Keratinocyte (primary cell): ENCODE measurements at regions not wholly inside any gene's neighbourhood (a gene's known extent, or its start where the extent isn't known, plus 50 kb on each side); places are given as distances from the start of the nearest gene placed in this dataset.

ENCODE experiments used
- CTCF ChIP-seq, 3 experiments: IDR thresholded peaks in 1 of 3; conservative IDR thresholded peaks in 1 of 3; optimal IDR thresholded peaks in 1 of 3; 2 replicates in 2 of 3; 3 replicates in 1 of 3; pipeline versions ENCODE3 to v1.5.1; 2011; ENCODE audit warnings: low read length in 3 of 3, mild to moderate bottlenecking in 3 of 3, moderate library complexity in 2 of 3, control low read depth in 1 of 3, inconsistent platforms in 1 of 3; ENCODE audit not compliant: insufficient read depth in 2 of 3; ENCODE audit errors: extremely low read depth in 1 of 3
- EZH2 ChIP-seq: IDR thresholded peaks from one replicate; pipeline ENCODE4 v1.6.1; 2012; ENCODE audit warnings: inconsistent platforms, mild to moderate bottlenecking, low read length, moderate library complexity

GRCh38 chr7:82539969-82540368 lies 96.4 kb upstream of the CACNA2D1 start:
- no peak for TF ChIP-seq EZH2
- no peak for TF ChIP-seq CTCF (optimal IDR thresholded peaks at IDR 0.05 in 1 of 3, IDR thresholded peaks at IDR 0.05 in 1 of 3, conservative IDR thresholded peaks at IDR 0.05 in 1 of 3; ENCODE audit: extremely low read depth in 1 of 3, insufficient read depth in 2 of 3, low read length in 3 of 3)
